ENCODE measurements at regions not wholly inside any gene's neighbourhood (a gene's known extent, or its start where the extent isn't known, plus 50 kb on each side); places are given as distances from the start of the nearest gene placed in this dataset.

DNA sequence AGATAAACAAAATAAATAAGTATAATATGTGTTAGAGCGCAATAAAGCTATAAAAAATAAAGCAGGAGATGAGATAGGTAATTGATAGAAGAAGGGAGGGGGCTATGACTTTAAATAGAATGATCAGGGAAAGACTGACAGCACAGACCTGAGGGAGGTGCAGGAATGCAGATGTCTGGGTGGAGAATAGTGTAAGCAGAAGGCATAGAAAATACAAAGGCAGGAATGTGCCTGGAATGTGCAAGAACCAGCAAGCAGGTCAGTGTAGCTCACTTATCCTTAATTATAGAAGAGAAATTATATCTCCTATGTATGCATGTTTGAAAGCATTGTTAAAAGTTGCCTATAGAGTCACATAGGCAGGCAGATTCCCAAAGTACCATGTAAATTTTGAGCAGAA is 239.4 kb upstream of the SOX14 start:
- TF ChIP-seq CTCF (IDR thresholded peaks at IDR 0.05): no peak
- no peak for TF ChIP-seq POLR2A (IDR thresholded peaks at IDR 0.05)

Measured in esophagus squamous epithelium (tissue), 4 donors.